ENCODE measurements at regions not wholly inside any gene's neighbourhood (a gene's known extent, or its start where the extent isn't known, plus 50 kb on each side); places are given as distances from the start of the nearest gene placed in this dataset.

DNA sequence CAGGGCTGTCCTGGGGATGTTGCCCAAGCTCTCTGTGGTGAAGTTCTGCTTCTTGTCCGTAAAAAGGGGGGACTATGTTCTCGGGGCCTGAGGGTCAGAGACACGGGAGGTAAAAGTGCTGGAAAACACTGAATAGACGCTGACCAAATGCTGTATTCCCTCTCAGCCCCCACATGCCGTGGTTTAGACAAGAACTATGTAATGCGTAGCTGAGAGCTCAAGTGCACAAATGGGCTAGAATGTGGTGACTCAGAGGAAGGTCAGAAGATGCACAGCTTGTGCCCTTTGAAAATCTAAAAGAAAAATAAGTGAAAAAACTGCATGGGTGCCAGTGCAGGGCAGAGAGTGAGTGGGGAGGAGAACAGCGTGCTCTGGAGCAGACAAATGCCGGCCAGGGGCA, 80.3 kb upstream of the MAP4K4 start:
- TF ChIP-seq, protein P1, sequence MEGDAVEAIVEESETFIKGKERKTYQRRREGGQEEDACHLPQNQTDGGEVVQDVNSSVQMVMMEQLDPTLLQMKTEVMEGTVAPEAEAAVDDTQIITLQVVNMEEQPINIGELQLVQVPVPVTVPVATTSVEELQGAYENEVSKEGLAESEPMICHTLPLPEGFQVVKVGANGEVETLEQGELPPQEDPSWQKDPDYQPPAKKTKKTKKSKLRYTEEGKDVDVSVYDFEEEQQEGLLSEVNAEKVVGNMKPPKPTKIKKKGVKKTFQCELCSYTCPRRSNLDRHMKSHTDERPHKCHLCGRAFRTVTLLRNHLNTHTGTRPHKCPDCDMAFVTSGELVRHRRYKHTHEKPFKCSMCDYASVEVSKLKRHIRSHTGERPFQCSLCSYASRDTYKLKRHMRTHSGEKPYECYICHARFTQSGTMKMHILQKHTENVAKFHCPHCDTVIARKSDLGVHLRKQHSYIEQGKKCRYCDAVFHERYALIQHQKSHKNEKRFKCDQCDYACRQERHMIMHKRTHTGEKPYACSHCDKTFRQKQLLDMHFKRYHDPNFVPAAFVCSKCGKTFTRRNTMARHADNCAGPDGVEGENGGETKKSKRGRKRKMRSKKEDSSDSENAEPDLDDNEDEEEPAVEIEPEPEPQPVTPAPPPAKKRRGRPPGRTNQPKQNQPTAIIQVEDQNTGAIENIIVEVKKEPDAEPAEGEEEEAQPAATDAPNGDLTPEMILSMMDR (IDR thresholded peaks at IDR 0.05; ENCODE audit: unreplicated experiment): no peak
- Mint-ChIP-seq H3K4me1 (ENCODE audit: unreplicated experiment) (peaks cover 9% of the 10 kb centered on the region), H3K27ac (ENCODE audit: unreplicated experiment) (no peak overlapping the region), H3K36me3 (ENCODE audit: low read depth, unreplicated experiment) (no peaks in the 10 kb centered on the region), H3K4me3 (ENCODE audit: unreplicated experiment) (no peak overlapping the region), H3K9me3 (ENCODE audit: unreplicated experiment) (no peaks in the 10 kb centered on the region), H3K27me3 (ENCODE audit: unreplicated experiment) (peaks cover 1% of the 10 kb centered on the region)
- DNase-seq (ENCODE audit: low spot score): no peak

- no peaks in the 10 kb centered on the region for H3K9me3 Mint-ChIP-seq (ENCODE audit: unreplicated experiment)
- H3K4me1 Mint-ChIP-seq (ENCODE audit: unreplicated experiment): peaks cover 9% of the 10 kb centered on the region
- TF ChIP-seq, protein P1 (IDR thresholded peaks at IDR 0.05; ENCODE audit: unreplicated experiment): no peak
Observed at GRCh38 chr2:101614127-101614759, 83.3 kb upstream of the MAP4K4 start.

GRCh38 chr2:101613056-101613704, 84.3 kb upstream of the MAP4K4 start:
- Mint-ChIP-seq H3K27me3 (ENCODE audit: unreplicated experiment) (peaks cover 4% of the 10 kb centered on the region), H3K36me3 (ENCODE audit: low read depth, unreplicated experiment) (no peaks in the 10 kb centered on the region), H3K4me1 (ENCODE audit: unreplicated experiment) (peaks cover 6% of the 10 kb centered on the region), H3K27ac (ENCODE audit: unreplicated experiment) (no peak overlapping the region), H3K4me3 (ENCODE audit: unreplicated experiment) (no peak overlapping the region), H3K9me3 (ENCODE audit: unreplicated experiment) (no peaks in the 10 kb centered on the region)
- no peak for DNase-seq (ENCODE audit: low spot score)
- TF ChIP-seq, protein P1 (IDR thresholded peaks at IDR 0.05; ENCODE audit: unreplicated experiment): no peak

More at GRCh38 chr2:101614127-101614759, 83.3 kb upstream of the MAP4K4 start:
- Mint-ChIP-seq H3K27ac (ENCODE audit: unreplicated experiment) (no peak overlapping the region), H3K4me3 (ENCODE audit: unreplicated experiment) (no peak overlapping the region), H3K36me3 (ENCODE audit: low read depth, unreplicated experiment) (no peaks in the 10 kb centered on the region), H3K27me3 (ENCODE audit: unreplicated experiment) (no peaks in the 10 kb centered on the region)
- no peak for DNase-seq (ENCODE audit: low spot score)

GRCh38 chr2:101612019-101612418, 85.5 kb upstream of the MAP4K4 start:
- no peak for DNase-seq (ENCODE audit: low spot score)
- H3K27me3 Mint-ChIP-seq (ENCODE audit: unreplicated experiment): peaks cover 4% of the 10 kb centered on the region
- H3K4me3 Mint-ChIP-seq (ENCODE audit: unreplicated experiment): no peak overlapping the region
- no peak overlapping the region for H3K27ac Mint-ChIP-seq (ENCODE audit: unreplicated experiment)
- TF ChIP-seq, protein P1 (IDR thresholded peaks at IDR 0.05; ENCODE audit: unreplicated experiment): no peak
- H3K4me1 Mint-ChIP-seq (ENCODE audit: unreplicated experiment): peaks cover 4% of the 10 kb centered on the region
- H3K36me3 Mint-ChIP-seq (ENCODE audit: low read depth, unreplicated experiment): no peaks in the 10 kb centered on the region
- no peaks in the 10 kb centered on the region for H3K9me3 Mint-ChIP-seq (ENCODE audit: unreplicated experiment)

DNA sequence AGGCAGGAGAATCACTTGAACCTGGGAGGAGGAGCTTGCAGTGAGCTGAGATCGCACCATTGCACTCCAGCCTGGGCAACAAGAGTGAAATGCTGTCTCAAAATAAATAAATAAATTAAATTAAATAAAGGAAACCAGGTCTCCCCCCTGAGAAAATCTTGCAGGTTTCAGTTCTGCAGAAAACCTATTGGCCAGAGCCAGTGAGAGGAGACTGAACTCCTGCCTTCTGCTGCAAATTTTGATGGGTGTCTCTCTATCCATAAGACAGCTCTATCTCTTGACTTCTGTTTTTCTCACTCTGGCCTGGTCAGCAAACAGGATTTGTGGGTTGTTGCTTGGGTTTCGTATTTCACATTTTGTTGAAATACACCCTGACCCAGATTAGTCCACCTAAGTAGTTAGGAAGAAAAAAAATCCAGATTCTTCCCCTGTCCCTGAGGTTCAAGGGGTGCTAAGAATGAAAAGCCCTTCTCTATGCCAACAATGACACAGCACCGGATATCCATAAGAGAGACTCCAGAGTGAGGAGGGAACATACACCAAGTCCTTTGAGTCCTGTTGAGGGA, 86.7 kb upstream of the MAP4K4 start:
- DNase-seq (ENCODE audit: low spot score): no peak
- H3K27me3 Mint-ChIP-seq (ENCODE audit: unreplicated experiment): peaks cover 4% of the 10 kb centered on the region
- TF ChIP-seq, protein P1 (IDR thresholded peaks at IDR 0.05; ENCODE audit: unreplicated experiment): no peak

More for the DNA sequence above, 86.7 kb upstream of the MAP4K4 start:
- H3K4me3 Mint-ChIP-seq (ENCODE audit: unreplicated experiment): no peak overlapping the region
- no peak overlapping the region for H3K27ac Mint-ChIP-seq (ENCODE audit: unreplicated experiment)
- no peaks in the 10 kb centered on the region for H3K36me3 Mint-ChIP-seq (ENCODE audit: low read depth, unreplicated experiment)
- H3K9me3 Mint-ChIP-seq (ENCODE audit: unreplicated experiment): no peaks in the 10 kb centered on the region
- peaks cover 3% of the 10 kb centered on the region for H3K4me1 Mint-ChIP-seq (ENCODE audit: unreplicated experiment)

Data from endothelial cell (in vitro differentiated cells).